ENCODE measurements at regions not wholly inside any gene's neighbourhood (a gene's known extent, or its start where the extent isn't known, plus 50 kb on each side); places are given as distances from the start of the nearest gene placed in this dataset.

- Mint-ChIP-seq H3K36me3 (ENCODE audit: low read depth) (no peaks in the 10 kb centered on the region), H3K9me3 (no peaks in the 10 kb centered on the region)
Measured at GRCh38 chr11:92286709-92287108, 62.1 kb downstream of the FAT3 start.

GRCh38 chr11:92295175-92296137, 70.8 kb downstream of the FAT3 start:
- no peak for TF ChIP-seq CTCF (IDR thresholded peaks at IDR 0.05)
- H3K27me3 ChIP-seq (ENCODE audit: control insufficient read depth in 1 of 2, insufficient read depth in 2 of 2, low read length in 2 of 2) = no peaks in the 10 kb centered on the region
- ChIA-PET POLR2A (no interaction called here), CTCF (no interaction called here)
- no peak overlapping the region for H3K27ac Mint-ChIP-seq
- H3K4me1 Mint-ChIP-seq (ENCODE audit: low read depth) = no peaks in the 10 kb centered on the region
- no peaks in the 10 kb centered on the region for H3K4me1 ChIP-seq (ENCODE audit: insufficient read depth, low read length)
- peaks cover 4% of the 10 kb centered on the region for H3K9me3 Mint-ChIP-seq
- H3K9me3 ChIP-seq (ENCODE audit: control insufficient read depth in 1 of 2, insufficient read depth in 1 of 2, low read length in 2 of 2) = no peaks in the 10 kb centered on the region
- no peak overlapping the region for H3K27ac ChIP-seq (ENCODE audit: low read depth in 1 of 2, low read length in 2 of 2)
- H3K4me3 Mint-ChIP-seq = no peak overlapping the region
- intact Hi-C loops (cut with DNase I, micrococcal nuclease) = no loop called here
- no peak overlapping the region for H3K4me3 ChIP-seq (ENCODE audit: low read length)
- ATAC-seq (ENCODE audit: poor library complexity) (no peak), DNase-seq (no peak)
- H3K27me3 Mint-ChIP-seq = no peaks in the 10 kb centered on the region
- no peaks in the 10 kb centered on the region for H3K36me3 Mint-ChIP-seq (ENCODE audit: low read depth)
- no peaks in the 10 kb centered on the region for H3K36me3 ChIP-seq (ENCODE audit: insufficient read depth, low read length)

More at GRCh38 chr11:92286709-92287108, 62.1 kb downstream of the FAT3 start:
- Histone ChIP-seq H3K27me3 (ENCODE audit: control insufficient read depth in 1 of 2, insufficient read depth in 2 of 2, low read length in 2 of 2) (no peaks in the 10 kb centered on the region), H3K4me1 (ENCODE audit: insufficient read depth, low read length) (no peaks in the 10 kb centered on the region), H3K36me3 (ENCODE audit: insufficient read depth, low read length) (no peaks in the 10 kb centered on the region), H3K9me3 (ENCODE audit: control insufficient read depth in 1 of 2, insufficient read depth in 1 of 2, low read length in 2 of 2) (no peaks in the 10 kb centered on the region), H3K4me3 (ENCODE audit: low read length) (no peak overlapping the region), H3K27ac (ENCODE audit: low read depth in 1 of 2, low read length in 2 of 2) (no peak overlapping the region)
- Mint-ChIP-seq H3K27ac (no peak overlapping the region), H3K4me3 (no peak overlapping the region), H3K27me3 (no peaks in the 10 kb centered on the region), H3K4me1 (ENCODE audit: low read depth) (no peaks in the 10 kb centered on the region)
- no peak for TF ChIP-seq CTCF (IDR thresholded peaks at IDR 0.05)
- CTCF ChIA-PET = no interaction called here
- intact Hi-C loops (cut with DNase I, micrococcal nuclease) = no loop called here
- DNase-seq (no peak), ATAC-seq (ENCODE audit: poor library complexity) (no peak)
- POLR2A ChIA-PET = no interaction called here

GRCh38 chr11:92296138-92296515, 71.5 kb downstream of the FAT3 start:
- CTCF ChIA-PET = no interaction called here

More at GRCh38 chr11:92296138-92296515, 71.5 kb downstream of the FAT3 start:
- Histone ChIP-seq H3K9me3 (ENCODE audit: control insufficient read depth in 1 of 2, insufficient read depth in 1 of 2, low read length in 2 of 2) (no peaks in the 10 kb centered on the region), H3K4me3 (ENCODE audit: low read length) (no peak overlapping the region), H3K36me3 (ENCODE audit: insufficient read depth, low read length) (no peaks in the 10 kb centered on the region), H3K4me1 (ENCODE audit: insufficient read depth, low read length) (no peaks in the 10 kb centered on the region), H3K27ac (ENCODE audit: low read depth in 1 of 2, low read length in 2 of 2) (no peak overlapping the region), H3K27me3 (ENCODE audit: control insufficient read depth in 1 of 2, insufficient read depth in 2 of 2, low read length in 2 of 2) (no peaks in the 10 kb centered on the region)
- no peak for DNase-seq
- POLR2A ChIA-PET = no interaction called here
- intact Hi-C loops (cut with DNase I, micrococcal nuclease) = no loop called here
- Mint-ChIP-seq H3K27me3 (no peaks in the 10 kb centered on the region), H3K27ac (no peak overlapping the region), H3K36me3 (ENCODE audit: low read depth) (no peaks in the 10 kb centered on the region), H3K9me3 (peaks cover 4% of the 10 kb centered on the region), H3K4me1 (ENCODE audit: low read depth) (no peaks in the 10 kb centered on the region), H3K4me3 (no peak overlapping the region)
- no peak for TF ChIP-seq CTCF (IDR thresholded peaks at IDR 0.05)
- no peak for ATAC-seq (ENCODE audit: poor library complexity)
